Stimulated activated CD4-positive, alpha-beta T cell treated with anti-CD3 and anti-CD28 coated beads, Interleukin-4, amount 100 ng/mL, for 24 hours (primary cell): ENCODE measurements at regions not wholly inside any gene's neighbourhood (a gene's known extent, or its start where the extent isn't known, plus 50 kb on each side); places are given as distances from the start of the nearest gene placed in this dataset.

Experiments used
- DNase-seq: peaks from one replicate; pipeline ENCODE4 v3.0.0-alpha.2; 2020

GRCh38 chr15:101124731-101125451 lies 127.0 kb downstream of the CHSY1 start:
- no peak for DNase-seq

GRCh38 chr15:101123222-101123910 lies 128.5 kb downstream of the CHSY1 start:
- DNase-seq, result no peak

DNA sequence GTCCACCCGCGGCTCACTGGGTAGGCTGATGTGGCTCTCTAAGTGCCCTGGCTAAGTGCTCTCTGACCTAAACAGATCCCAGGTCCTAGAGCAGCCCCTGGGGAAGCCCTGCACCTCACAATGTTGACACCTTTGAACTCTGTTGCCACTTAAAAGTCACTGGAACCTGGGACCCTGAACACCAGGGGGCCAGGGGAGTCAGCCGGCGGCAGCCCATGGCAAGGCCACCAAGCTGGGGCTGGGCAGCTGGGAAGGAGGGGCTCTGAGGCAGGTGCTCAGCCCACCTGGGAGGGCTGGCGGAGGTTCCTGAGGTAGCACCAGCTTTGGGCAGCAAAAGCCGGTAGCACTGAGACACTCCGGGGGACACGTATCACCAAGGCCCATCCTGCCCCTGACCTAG lies 129.0 kb downstream of the CHSY1 start:
- DNase-seq, result no peak

DNA sequence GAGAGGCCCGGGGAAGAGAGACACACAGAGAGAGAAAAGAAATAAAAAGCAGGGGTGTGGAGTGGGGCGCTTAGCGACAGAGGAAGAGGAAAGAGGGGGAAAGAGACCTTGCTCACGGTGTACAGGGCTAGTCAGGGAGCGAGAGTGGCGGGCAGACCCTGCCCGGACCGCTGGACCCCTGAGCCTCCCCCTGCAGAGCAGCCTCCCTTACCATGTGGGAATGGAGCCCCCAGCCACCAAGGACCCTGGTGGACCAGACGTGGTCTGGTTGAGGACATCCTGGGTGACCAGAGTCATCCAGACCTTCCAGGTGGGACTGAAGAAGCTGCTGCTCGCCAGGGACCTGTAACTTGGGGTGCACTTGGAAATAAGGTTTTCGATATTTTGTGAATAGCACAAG lies 129.6 kb downstream of the CHSY1 start:
- no peak for DNase-seq

- peak; percentile 42 for DNase-seq
These were observed 130.2 kb downstream of the CHSY1 start for GRCh38 chr15:101121511-101122090.

DNA sequence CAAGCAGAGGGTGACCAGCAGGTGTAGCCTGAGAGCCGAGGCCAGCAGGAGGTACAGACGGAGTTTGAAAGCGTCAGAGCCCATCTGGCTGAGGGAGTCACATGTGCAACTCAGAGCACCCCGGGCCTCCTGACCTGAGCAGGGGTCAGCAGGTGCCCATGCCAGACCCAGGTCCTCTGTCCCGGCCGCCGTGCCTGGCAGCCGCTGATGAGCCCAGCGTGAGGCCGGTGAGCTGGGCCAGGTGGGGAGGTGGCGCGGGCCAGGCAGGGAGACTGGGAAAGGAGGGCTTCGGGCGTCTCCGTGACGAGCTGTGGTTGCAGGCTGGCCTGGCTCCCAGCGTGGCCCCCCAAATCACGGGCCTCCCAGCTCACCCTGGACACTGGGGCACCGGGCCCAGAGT lies 130.9 kb downstream of the CHSY1 start:
- no peak for DNase-seq

DNA sequence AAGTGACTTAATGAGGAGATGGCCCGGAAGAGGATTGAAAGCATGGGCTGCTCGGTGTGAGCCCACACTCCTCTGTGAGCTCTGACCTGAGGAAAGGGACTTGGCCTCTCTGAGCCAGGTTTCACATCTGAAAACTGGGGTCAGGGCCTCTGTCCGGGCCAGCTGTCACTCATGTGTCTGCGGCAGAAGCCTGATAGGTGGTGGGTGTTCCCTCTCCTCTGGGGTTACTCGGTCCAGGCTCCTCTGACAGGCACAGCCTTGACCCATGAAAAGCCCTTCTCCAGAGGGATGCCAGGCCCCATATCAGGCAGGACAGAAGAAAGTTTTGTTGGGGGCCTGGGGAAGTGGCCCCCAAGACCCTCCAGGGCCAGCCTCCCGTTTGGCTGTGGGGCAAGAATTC lies 131.4 kb downstream of the CHSY1 start:
- DNase-seq, result no peak
